Fibroblast of the aortic adventitia (primary cell): ENCODE measurements at regions not wholly inside any gene's neighbourhood (a gene's known extent, or its start where the extent isn't known, plus 50 kb on each side); places are given as distances from the start of the nearest gene placed in this dataset.

Experiments used
- DNase-seq: peaks from one replicate; pipeline ENCODE4 v3.0.0-alpha.2; 2010; ENCODE audit warnings: low read depth
- H3K4me3 ChIP-seq: 2 replicates; pipeline ENCODE4 v1.5.1; 2011; ENCODE audit warnings: low read depth, mild to moderate bottlenecking, control low read depth, low read length, moderate library complexity
- TF ChIP-seq, protein P1 (sequence below): IDR thresholded peaks from 2 replicates; pipeline ENCODE4 v1.5.1; 2011; ENCODE audit warnings: mild to moderate bottlenecking, low read length, control low read depth, inconsistent platforms; ENCODE audit not compliant: insufficient read depth

GRCh38 chr7:137160236-137160635 lies 183.3 kb downstream of the PTN start:
- H3K4me3 ChIP-seq = no peak overlapping the region
- no peak for DNase-seq
- TF ChIP-seq, protein P1, sequence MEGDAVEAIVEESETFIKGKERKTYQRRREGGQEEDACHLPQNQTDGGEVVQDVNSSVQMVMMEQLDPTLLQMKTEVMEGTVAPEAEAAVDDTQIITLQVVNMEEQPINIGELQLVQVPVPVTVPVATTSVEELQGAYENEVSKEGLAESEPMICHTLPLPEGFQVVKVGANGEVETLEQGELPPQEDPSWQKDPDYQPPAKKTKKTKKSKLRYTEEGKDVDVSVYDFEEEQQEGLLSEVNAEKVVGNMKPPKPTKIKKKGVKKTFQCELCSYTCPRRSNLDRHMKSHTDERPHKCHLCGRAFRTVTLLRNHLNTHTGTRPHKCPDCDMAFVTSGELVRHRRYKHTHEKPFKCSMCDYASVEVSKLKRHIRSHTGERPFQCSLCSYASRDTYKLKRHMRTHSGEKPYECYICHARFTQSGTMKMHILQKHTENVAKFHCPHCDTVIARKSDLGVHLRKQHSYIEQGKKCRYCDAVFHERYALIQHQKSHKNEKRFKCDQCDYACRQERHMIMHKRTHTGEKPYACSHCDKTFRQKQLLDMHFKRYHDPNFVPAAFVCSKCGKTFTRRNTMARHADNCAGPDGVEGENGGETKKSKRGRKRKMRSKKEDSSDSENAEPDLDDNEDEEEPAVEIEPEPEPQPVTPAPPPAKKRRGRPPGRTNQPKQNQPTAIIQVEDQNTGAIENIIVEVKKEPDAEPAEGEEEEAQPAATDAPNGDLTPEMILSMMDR = no peak

GRCh38 chr7:137157256-137157655 lies 186.3 kb downstream of the PTN start:
- no peak overlapping the region for H3K4me3 ChIP-seq
- TF ChIP-seq, protein P1 = no peak
- no peak for DNase-seq

DNA sequence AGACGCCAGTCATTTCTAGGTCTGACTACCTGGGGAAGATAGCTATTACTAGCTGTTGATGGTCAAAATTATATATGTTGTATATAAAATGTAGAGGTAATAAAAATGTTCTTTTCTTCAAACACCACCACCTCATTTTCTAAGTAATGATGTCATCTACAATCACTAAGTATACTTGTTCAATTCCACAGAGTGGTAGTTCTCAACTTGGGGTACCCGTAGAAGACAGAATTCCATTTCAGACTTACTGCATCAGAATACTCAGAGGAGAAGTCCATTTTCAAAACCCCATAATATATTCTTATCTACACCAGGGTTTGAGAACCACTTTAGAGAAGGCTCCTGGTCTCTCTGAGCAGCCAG lies 191.9 kb downstream of the PTN start:
- H3K4me3 ChIP-seq = no peak overlapping the region
- TF ChIP-seq, protein P1 = no peak
- DNase-seq = no peak

DNA sequence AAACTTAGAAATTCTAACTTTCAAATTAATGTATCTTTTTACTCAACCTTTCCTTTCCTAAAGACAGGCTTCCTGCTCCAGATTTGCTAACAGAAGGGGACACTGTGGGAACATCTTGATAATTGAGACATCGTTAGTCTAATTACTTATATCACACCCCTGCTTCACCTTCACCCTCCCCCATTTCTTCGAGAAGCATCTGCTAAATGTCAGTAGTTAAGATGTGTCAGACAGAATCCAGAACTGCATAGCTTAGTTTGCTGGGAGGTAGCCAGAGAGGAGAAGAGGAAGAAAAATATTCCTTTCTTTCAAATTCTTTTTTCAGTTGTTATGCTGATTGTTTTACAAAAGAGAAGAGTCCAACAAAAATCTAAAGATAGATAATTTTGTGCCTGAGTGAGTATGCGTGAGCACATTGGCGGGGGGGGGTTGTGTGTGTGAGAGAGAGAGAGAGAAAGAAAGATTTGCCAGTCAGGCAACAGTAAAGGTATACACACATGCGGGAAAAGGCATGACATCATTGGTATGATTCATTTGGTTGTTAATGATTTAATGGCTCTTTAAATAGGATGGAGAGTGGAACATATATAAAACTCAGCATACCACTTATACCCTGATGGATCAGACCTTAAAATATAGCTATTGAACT lies 192.4 kb downstream of the PTN start:
- DNase-seq = peak; percentile 67
- no peak overlapping the region for H3K4me3 ChIP-seq
- TF ChIP-seq, protein P1 = no peak

GRCh38 chr7:137147338-137147720 lies 196.2 kb downstream of the PTN start:
- H3K4me3 ChIP-seq = no peak overlapping the region
- DNase-seq = no peak
- TF ChIP-seq, protein P1 = no peak

GRCh38 chr7:137146552-137147337 lies 196.8 kb downstream of the PTN start:
- TF ChIP-seq, protein P1 = no peak
- no peak overlapping the region for H3K4me3 ChIP-seq
- peak; percentile 67 for DNase-seq
